AG04449 (cell line): ENCODE measurements at regions not wholly inside any gene's neighbourhood (a gene's known extent, or its start where the extent isn't known, plus 50 kb on each side); places are given as distances from the start of the nearest gene placed in this dataset.

Experiments used
- CTCF ChIA-PET: fragments of 350-600 bp; formaldehyde crosslinking; extraction: SDS; loops from one replicate; lab custom pipeline; 2021; ENCODE audit warnings: antibody characterized with exemption; lab: Yijun Ruan, JAX
- POLR2A ChIA-PET: fragments of 400-600, 350-600 bp; formaldehyde crosslinking; extraction: SDS; loops from one replicate; lab custom pipeline; 2020; ENCODE audit warnings: antibody characterized with exemption, inconsistent platforms; lab: Yijun Ruan, JAX
- DNase-seq: peaks from one replicate; pipeline ENCODE4 v3.0.0-alpha.2; 2010; ENCODE audit warnings: low read depth, low spot score
- H3K4me3 ChIP-seq: 2 replicates; pipeline ENCODE4 v1.5.1; 2011; ENCODE audit warnings: low read depth, mild to moderate bottlenecking, control low read depth, low read length
- TF ChIP-seq, protein P1 (sequence below): IDR thresholded peaks from one replicate; pipeline ENCODE4 v1.5.1; 2011; ENCODE audit warnings: mild to moderate bottlenecking, moderate library complexity, low read length, control low read depth, inconsistent platforms; ENCODE audit not compliant: insufficient read depth; ENCODE audit errors: missing control alignments

- POLR2A ChIA-PET = no interaction called here
- no peak overlapping the region for H3K4me3 ChIP-seq
- DNase-seq = no peak
- TF ChIP-seq, protein P1, sequence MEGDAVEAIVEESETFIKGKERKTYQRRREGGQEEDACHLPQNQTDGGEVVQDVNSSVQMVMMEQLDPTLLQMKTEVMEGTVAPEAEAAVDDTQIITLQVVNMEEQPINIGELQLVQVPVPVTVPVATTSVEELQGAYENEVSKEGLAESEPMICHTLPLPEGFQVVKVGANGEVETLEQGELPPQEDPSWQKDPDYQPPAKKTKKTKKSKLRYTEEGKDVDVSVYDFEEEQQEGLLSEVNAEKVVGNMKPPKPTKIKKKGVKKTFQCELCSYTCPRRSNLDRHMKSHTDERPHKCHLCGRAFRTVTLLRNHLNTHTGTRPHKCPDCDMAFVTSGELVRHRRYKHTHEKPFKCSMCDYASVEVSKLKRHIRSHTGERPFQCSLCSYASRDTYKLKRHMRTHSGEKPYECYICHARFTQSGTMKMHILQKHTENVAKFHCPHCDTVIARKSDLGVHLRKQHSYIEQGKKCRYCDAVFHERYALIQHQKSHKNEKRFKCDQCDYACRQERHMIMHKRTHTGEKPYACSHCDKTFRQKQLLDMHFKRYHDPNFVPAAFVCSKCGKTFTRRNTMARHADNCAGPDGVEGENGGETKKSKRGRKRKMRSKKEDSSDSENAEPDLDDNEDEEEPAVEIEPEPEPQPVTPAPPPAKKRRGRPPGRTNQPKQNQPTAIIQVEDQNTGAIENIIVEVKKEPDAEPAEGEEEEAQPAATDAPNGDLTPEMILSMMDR = no peak
- CTCF ChIA-PET = no interaction called here
These were observed 184.0 kb downstream of the EBLN2 start for GRCh38 chr3:73245459-73245858.

DNA sequence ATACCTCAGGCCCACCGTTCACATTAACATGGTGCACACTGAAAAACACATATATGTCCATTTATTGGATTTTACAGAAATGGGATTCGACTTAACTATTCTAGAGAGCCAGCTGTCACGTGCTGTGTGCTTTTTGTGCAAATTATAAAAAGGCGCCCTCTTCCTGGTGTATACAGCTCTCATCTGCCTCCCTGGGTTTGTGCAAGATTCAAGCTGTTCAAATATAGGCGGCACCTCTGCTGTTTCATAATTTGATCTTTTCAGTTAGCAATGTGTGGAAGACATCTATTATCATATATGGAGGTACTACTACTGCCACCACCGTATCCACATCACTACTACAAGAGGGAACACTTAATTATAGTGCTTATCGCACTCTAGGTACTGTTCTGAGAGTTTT lies 187.6 kb downstream of the EBLN2 start:
- no peak for DNase-seq
- ChIA-PET CTCF (no interaction called here), POLR2A (no interaction called here)
- no peak overlapping the region for H3K4me3 ChIP-seq
- TF ChIP-seq, protein P1 = no peak

DNA sequence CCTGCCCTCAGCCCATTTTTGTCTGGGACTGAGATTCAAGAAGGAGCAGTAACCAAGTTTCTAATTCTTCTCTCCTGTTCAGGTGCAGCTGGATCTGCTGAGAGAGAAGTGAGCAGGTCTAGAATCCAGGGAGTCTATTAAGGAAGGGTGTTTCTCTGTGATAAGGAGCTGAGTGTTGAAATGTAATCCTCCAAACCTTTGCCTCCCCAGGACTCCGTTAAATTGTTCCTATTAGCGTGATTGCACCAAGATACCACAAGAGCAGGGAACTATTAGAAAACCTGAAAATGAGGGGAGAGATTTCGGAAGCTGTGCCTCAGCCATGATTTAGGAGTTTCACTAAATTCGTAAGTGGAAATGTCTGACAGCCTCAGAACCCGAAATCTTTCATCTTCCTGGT lies 192.6 kb downstream of the EBLN2 start:
- ChIA-PET CTCF (no interaction called here), POLR2A (no interaction called here)
- H3K4me3 ChIP-seq = no peak overlapping the region
- no peak for DNase-seq
- TF ChIP-seq, protein P1 = no peak

DNA sequence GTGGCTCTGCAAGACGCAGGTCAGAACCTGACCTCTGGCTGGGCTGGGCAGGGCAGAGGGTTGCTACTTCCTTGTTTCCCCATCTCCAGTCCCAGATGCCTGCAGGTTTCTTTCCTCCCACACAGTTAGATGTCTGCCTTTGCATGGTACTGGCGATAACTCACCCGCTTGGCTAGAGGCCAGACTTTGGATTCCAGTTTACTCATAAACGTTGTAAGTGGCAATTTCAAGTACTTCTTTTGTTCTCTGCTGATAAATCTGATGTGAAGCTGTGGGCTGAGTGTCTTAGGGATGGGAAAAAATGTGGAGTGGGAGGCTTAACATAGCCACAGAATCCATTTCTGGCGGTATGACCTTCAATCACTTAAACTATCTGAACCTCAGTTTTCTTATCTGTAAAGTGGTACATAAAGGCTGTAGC lies 194.2 kb downstream of the EBLN2 start:
- TF ChIP-seq, protein P1 = no peak
- DNase-seq = no peak
- CTCF ChIA-PET = no interaction called here

GRCh38 chr3:73257186-73257585 lies 195.7 kb downstream of the EBLN2 start:
- TF ChIP-seq, protein P1 = no peak
- POLR2A ChIA-PET = no interaction called here
- CTCF ChIA-PET = no interaction called here
- H3K4me3 ChIP-seq = no peak overlapping the region
- DNase-seq = no peak

More for the DNA sequence above, 194.2 kb downstream of the EBLN2 start:
- POLR2A ChIA-PET = no interaction called here
- H3K4me3 ChIP-seq = no peak overlapping the region

GRCh38 chr3:73258057-73258456 lies 196.6 kb downstream of the EBLN2 start:
- TF ChIP-seq, protein P1 = no peak
- ChIA-PET POLR2A (no interaction called here), CTCF (no interaction called here)
- DNase-seq = no peak
- H3K4me3 ChIP-seq = no peak overlapping the region
